ENCODE measurements at regions not wholly inside any gene's neighbourhood (a gene's known extent, or its start where the extent isn't known, plus 50 kb on each side); places are given as distances from the start of the nearest gene placed in this dataset.

- POLR2A ChIA-PET, result no interaction called here
- no peak for TF ChIP-seq CTCF (IDR thresholded peaks at IDR 0.05)
- intact Hi-C loops (cut with micrococcal nuclease), result no loop called here
These were observed 592.7 kb upstream of the VRK2 start for GRCh38 chr2:57453945-57454344.

DNA sequence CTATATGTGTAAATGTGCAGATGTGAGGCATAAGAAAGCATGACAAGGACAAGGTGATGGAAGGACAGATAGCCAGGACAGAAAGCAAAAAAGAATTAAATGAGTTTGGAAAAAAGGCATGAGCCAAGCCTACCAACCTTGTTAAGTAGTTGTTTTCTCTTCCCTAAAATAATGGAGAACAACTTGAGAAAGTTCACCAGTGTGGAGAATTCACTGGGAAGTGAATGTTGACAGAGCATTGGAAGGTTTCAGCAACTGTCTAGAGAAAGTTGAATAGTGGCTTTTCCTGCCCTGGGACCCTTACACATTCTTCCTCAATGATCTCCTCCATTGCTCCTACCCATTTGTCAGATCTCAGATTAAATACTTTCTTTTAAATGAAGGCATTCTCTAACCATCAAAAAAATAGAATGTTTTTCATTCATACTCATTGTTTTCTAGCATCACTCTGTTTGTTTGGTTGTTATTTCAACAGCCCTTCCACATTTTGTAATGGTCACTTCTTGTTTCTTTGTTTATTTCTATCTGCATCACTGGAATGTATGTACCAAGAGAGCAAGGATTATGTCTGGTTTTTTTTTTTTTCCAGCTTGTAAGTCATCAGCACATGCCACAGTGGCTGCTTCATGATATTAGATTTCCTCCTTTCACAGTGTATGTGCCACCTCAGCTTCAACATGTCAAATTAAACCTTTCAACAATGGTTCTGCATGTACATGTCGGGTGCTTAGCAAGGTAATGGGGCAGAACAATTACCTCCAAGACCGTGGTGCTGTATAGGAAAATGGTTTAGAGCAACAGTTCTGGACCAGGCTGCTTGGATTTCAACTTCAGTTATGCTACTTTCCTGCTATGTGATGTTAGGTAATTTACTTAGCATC lies 586.0 kb upstream of the VRK2 start:
- ChIA-PET CTCF (no interaction called here), POLR2A (no interaction called here)
- no peak overlapping the region for H3K27ac Mint-ChIP-seq
- H3K4me1 Mint-ChIP-seq (ENCODE audit: low read depth), result no peaks in the 10 kb centered on the region
- no peaks in the 10 kb centered on the region for H3K27me3 Mint-ChIP-seq
- intact Hi-C loops (cut with micrococcal nuclease), result no loop called here
- ATAC-seq, result no peak
- TF ChIP-seq CTCF (IDR thresholded peaks at IDR 0.05), result no peak
- no peak overlapping the region for H3K4me3 Mint-ChIP-seq
- no peak for DNase-seq
- peaks cover 2% of the 10 kb centered on the region for H3K9me3 Mint-ChIP-seq
- H3K36me3 Mint-ChIP-seq (ENCODE audit: low read depth), result no peaks in the 10 kb centered on the region

More at GRCh38 chr2:57453945-57454344, 592.7 kb upstream of the VRK2 start:
- H3K4me1 Mint-ChIP-seq (ENCODE audit: low read depth), result no peaks in the 10 kb centered on the region
- no peak overlapping the region for H3K27ac Mint-ChIP-seq
- no peak for ATAC-seq
- no peaks in the 10 kb centered on the region for H3K36me3 Mint-ChIP-seq (ENCODE audit: low read depth)
- no peaks in the 10 kb centered on the region for H3K9me3 Mint-ChIP-seq
- H3K27me3 Mint-ChIP-seq, result no peaks in the 10 kb centered on the region
- no peak for DNase-seq
- no peak overlapping the region for H3K4me3 Mint-ChIP-seq
- CTCF ChIA-PET, result interaction anchor here (1.5 kb wide), 1 partner anchor 8 kb away, joined by 3 read pairs; no protein-coding TSS in a partner anchor

DNA sequence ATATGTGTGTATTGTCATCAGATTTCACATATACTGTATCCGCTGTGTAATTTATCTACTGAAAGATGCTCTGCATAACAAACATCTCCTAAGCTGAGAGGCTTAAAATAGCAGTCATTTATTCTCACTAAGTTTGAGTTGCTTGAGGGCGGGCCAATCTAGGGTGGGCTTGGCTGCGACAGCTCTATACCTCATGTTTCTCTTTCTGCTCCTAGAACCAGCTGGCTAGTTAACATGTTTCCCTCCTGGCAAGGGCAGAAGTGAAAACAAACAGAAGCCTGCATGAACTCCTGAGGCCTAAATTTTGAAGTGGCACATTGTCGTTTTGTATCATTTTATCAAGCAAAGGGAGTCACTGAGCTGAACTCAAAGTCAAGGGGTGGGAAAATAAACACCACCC lies 585.0 kb upstream of the VRK2 start:
- CTCF ChIA-PET, result interaction anchor here (1.3 kb wide), 1 partner anchor 8 kb away, joined by 3 read pairs; no protein-coding TSS in a partner anchor
- DNase-seq, result no peak
- TF ChIP-seq CTCF (IDR thresholded peaks at IDR 0.05), result no peak

GRCh38 chr2:57465067-57465466 lies 581.5 kb upstream of the VRK2 start:
- no peak for DNase-seq
- POLR2A ChIA-PET, result no interaction called here
- no peaks in the 10 kb centered on the region for H3K36me3 Mint-ChIP-seq (ENCODE audit: low read depth)

More for the DNA sequence above, 585.0 kb upstream of the VRK2 start:
- Mint-ChIP-seq H3K4me1 (ENCODE audit: low read depth) (no peaks in the 10 kb centered on the region), H3K9me3 (peaks cover 2% of the 10 kb centered on the region), H3K4me3 (no peak overlapping the region), H3K36me3 (ENCODE audit: low read depth) (no peaks in the 10 kb centered on the region), H3K27me3 (no peaks in the 10 kb centered on the region), H3K27ac (no peak overlapping the region)
- POLR2A ChIA-PET, result no interaction called here
- intact Hi-C loops (cut with micrococcal nuclease), result no loop called here
- ATAC-seq, result no peak

More at GRCh38 chr2:57465067-57465466, 581.5 kb upstream of the VRK2 start:
- H3K27ac Mint-ChIP-seq, result no peak overlapping the region
- H3K9me3 Mint-ChIP-seq, result peaks cover 2% of the 10 kb centered on the region
- no peaks in the 10 kb centered on the region for H3K4me1 Mint-ChIP-seq (ENCODE audit: low read depth)
- CTCF ChIA-PET, result no interaction called here
- H3K4me3 Mint-ChIP-seq, result no peak overlapping the region
- TF ChIP-seq CTCF (IDR thresholded peaks at IDR 0.05), result no peak
- no peaks in the 10 kb centered on the region for H3K27me3 Mint-ChIP-seq
- ATAC-seq, result no peak
- intact Hi-C loops (cut with micrococcal nuclease), result no loop called here

All from activated CD8-positive, alpha-beta T cell treated with anti-CD3 and anti-CD28 coated beads for 36 hours (primary cell).